ENCODE measurements at regions not wholly inside any gene's neighbourhood (a gene's known extent, or its start where the extent isn't known, plus 50 kb on each side); places are given as distances from the start of the nearest gene placed in this dataset.

DNA sequence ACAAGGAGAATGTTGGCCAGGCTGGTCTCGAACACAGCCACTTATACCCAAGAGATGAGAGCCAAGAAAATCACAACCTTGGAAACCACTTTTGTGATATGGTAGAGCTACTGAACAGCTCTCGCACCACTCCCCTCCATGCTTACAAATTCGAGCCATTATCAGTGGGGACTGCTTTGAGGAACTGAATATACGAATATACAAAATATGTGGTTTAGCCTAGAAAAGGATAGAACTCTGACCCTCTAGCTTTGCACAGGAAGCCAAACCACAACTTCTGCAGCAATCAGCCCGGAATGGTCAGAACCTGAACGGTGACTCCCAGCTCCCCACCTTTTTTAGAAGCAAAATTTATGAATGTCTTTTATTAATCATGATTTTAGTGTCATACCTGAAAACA, 129.8 kb upstream of the TMEM132C start:
- Histone ChIP-seq H3K27me3 (ENCODE audit: insufficient read depth, low read length) (no peaks in the 10 kb centered on the region), H3K36me3 (ENCODE audit: insufficient read depth, low read length) (no peaks in the 10 kb centered on the region), H3K4me1 (ENCODE audit: insufficient read depth, low read length, severe bottlenecking) (no peaks in the 10 kb centered on the region), H3K27ac (ENCODE audit: low read depth, low read length, poor library complexity, severe bottlenecking) (no peak overlapping the region), H3K79me2 (ENCODE audit: insufficient read depth, low read length) (no peaks in the 10 kb centered on the region), H3K9me3 (ENCODE audit: low read length) (no peaks in the 10 kb centered on the region), H3K9ac (ENCODE audit: low read length) (no peak overlapping the region), H2AFZ (ENCODE audit: low read length) (no peak overlapping the region), H3K4me2 (ENCODE audit: low read length) (no peak overlapping the region), H3F3A (ENCODE audit: insufficient read depth, low read length) (no peaks in the 10 kb centered on the region), H3K9me2 (ENCODE audit: low read depth, low read length) (no peaks in the 10 kb centered on the region), H4K20me1 (ENCODE audit: insufficient read depth, low read length) (no peaks in the 10 kb centered on the region), H3K4me3 (ENCODE audit: low read depth, low read length, poor library complexity, severe bottlenecking) (no peak overlapping the region)
- TF ChIP-seq CTCF (IDR thresholded peaks at IDR 0.05; ENCODE audit: low read length) (no peak), EZH2 (IDR thresholded peaks at IDR 0.05; ENCODE audit: borderline replicate concordance, low read length) (no peak)

DNA sequence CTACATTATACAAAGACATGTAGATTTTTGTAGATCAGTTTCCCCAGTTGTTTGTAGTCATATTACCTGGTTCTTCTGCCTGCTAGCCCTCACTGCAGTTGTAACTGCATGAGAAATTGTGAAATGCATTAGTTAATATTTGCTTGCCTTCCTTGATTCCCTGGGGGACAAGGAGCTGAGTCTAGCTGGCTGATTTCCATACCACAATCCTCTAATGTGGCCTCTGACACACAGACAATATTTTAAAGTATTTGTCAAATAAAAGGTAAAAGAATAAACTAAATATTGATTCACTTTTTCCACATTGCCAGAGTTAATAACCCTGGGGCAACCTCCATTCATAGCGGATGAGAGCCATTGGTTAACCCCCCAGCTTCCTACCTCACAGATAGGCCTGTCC, 128.8 kb upstream of the TMEM132C start:
- Histone ChIP-seq H3K27ac (ENCODE audit: low read depth, low read length, poor library complexity, severe bottlenecking) (no peak overlapping the region), H3K4me3 (ENCODE audit: low read depth, low read length, poor library complexity, severe bottlenecking) (no peak overlapping the region), H3K9ac (ENCODE audit: low read length) (no peak overlapping the region), H4K20me1 (ENCODE audit: insufficient read depth, low read length) (no peaks in the 10 kb centered on the region), H3K4me1 (ENCODE audit: insufficient read depth, low read length, severe bottlenecking) (no peaks in the 10 kb centered on the region), H2AFZ (ENCODE audit: low read length) (no peak overlapping the region), H3K36me3 (ENCODE audit: insufficient read depth, low read length) (no peaks in the 10 kb centered on the region), H3K79me2 (ENCODE audit: insufficient read depth, low read length) (no peaks in the 10 kb centered on the region), H3K9me2 (ENCODE audit: low read depth, low read length) (no peaks in the 10 kb centered on the region), H3F3A (ENCODE audit: insufficient read depth, low read length) (no peaks in the 10 kb centered on the region), H3K9me3 (ENCODE audit: low read length) (no peaks in the 10 kb centered on the region), H3K4me2 (ENCODE audit: low read length) (no peak overlapping the region), H3K27me3 (ENCODE audit: insufficient read depth, low read length) (no peaks in the 10 kb centered on the region)
- TF ChIP-seq CTCF (IDR thresholded peaks at IDR 0.05; ENCODE audit: low read length), result no peak
- no peak for TF ChIP-seq EZH2 (IDR thresholded peaks at IDR 0.05; ENCODE audit: borderline replicate concordance, low read length)

GRCh38 chr12:128140551-128140950, 126.4 kb upstream of the TMEM132C start:
- H3K9ac ChIP-seq (ENCODE audit: low read length), result no peak overlapping the region
- H4K20me1 ChIP-seq (ENCODE audit: insufficient read depth, low read length), result no peaks in the 10 kb centered on the region
- no peaks in the 10 kb centered on the region for H3K9me3 ChIP-seq (ENCODE audit: low read length)
- no peak overlapping the region for H3K27ac ChIP-seq (ENCODE audit: low read depth, low read length, poor library complexity, severe bottlenecking)
- H3K79me2 ChIP-seq (ENCODE audit: insufficient read depth, low read length), result no peaks in the 10 kb centered on the region
- TF ChIP-seq CTCF (IDR thresholded peaks at IDR 0.05; ENCODE audit: low read length), result no peak
- TF ChIP-seq EZH2 (IDR thresholded peaks at IDR 0.05; ENCODE audit: borderline replicate concordance, low read length), result no peak
- no peak overlapping the region for H2AFZ ChIP-seq (ENCODE audit: low read length)
- no peak overlapping the region for H3K4me3 ChIP-seq (ENCODE audit: low read depth, low read length, poor library complexity, severe bottlenecking)
- H3K9me2 ChIP-seq (ENCODE audit: low read depth, low read length), result no peaks in the 10 kb centered on the region
- H3F3A ChIP-seq (ENCODE audit: insufficient read depth, low read length), result no peaks in the 10 kb centered on the region
- no peaks in the 10 kb centered on the region for H3K4me1 ChIP-seq (ENCODE audit: insufficient read depth, low read length, severe bottlenecking)
- H3K36me3 ChIP-seq (ENCODE audit: insufficient read depth, low read length), result no peaks in the 10 kb centered on the region
- no peak overlapping the region for H3K4me2 ChIP-seq (ENCODE audit: low read length)
- H3K27me3 ChIP-seq (ENCODE audit: insufficient read depth, low read length), result no peaks in the 10 kb centered on the region
